ENCODE measurements at regions not wholly inside any gene's neighbourhood (a gene's known extent, or its start where the extent isn't known, plus 50 kb on each side); places are given as distances from the start of the nearest gene placed in this dataset.

DNA sequence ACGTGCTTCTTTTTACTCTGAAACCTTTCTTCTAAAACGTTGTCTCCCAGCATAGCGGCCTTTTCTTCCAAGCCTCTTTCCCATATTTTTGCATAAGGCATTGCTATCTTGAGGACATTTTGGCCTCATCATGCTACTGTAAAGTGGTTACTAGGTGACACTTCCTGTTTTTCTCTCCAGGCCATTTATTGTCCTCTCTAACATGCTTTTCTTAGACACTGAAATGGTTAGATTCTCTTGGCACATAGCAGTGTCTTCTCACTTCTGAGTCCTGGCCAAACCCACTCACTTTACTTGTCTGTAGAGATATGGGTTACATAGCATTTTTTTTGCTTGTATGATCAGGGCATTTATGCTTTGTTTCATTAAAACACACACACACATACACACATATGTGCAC, 50.1 kb upstream of the KCNH7 start:
- intact Hi-C loops (cut with micrococcal nuclease), result no loop called here

Measured in T-helper 2 cell treated with Interferon-gamma antibody and Interleukin-4, amounts not matched to agents 100 ng/mL and 5 ng/mL, for 36 hours (primary cell).